BE2C (cell line): ENCODE measurements at regions not wholly inside any gene's neighbourhood (a gene's known extent, or its start where the extent isn't known, plus 50 kb on each side); places are given as distances from the start of the nearest gene placed in this dataset.

ENCODE experiments used
- DNase-seq: peaks from one replicate; pipeline ENCODE4 v3.0.0-alpha.2; 2020
- H3K27me3 ChIP-seq: fragments of 250-450 bp; sonication (Bioruptor Pico); 2 replicates; pipeline ENCODE4 v1.5.1; 2020; ENCODE audit warnings: mild to moderate bottlenecking
- H3K36me3 ChIP-seq: fragments of 250-450 bp; sonication (Bioruptor Pico); 2 replicates; pipeline ENCODE4 v1.5.1; 2020; ENCODE audit warnings: mild to moderate bottlenecking
- H3K4me1 ChIP-seq: fragments of 250-450 bp; sonication (Bioruptor Pico); 2 replicates; pipeline ENCODE4 v1.5.1; 2020
- H3K4me3 ChIP-seq: 2 replicates; pipeline ENCODE4 v1.5.1; 2011; ENCODE audit warnings: low read depth, low read length
- H3K9me3 ChIP-seq: fragments of 250-450 bp; sonication (Bioruptor Pico); 2 replicates; pipeline ENCODE4 v1.5.1; 2020
- TF ChIP-seq, protein P1 (sequence below): IDR thresholded peaks from 2 replicates; pipeline ENCODE4 v1.5.1; 2012; ENCODE audit warnings: mild to moderate bottlenecking, low read depth, low read length

GRCh38 chr20:40449974-40450616 lies 238.9 kb downstream of the MAFB start:
- DNase-seq = no peak
- H3K27me3 ChIP-seq = no peaks in the 10 kb centered on the region
- H3K36me3 ChIP-seq = no peaks in the 10 kb centered on the region
- TF ChIP-seq, protein P1, sequence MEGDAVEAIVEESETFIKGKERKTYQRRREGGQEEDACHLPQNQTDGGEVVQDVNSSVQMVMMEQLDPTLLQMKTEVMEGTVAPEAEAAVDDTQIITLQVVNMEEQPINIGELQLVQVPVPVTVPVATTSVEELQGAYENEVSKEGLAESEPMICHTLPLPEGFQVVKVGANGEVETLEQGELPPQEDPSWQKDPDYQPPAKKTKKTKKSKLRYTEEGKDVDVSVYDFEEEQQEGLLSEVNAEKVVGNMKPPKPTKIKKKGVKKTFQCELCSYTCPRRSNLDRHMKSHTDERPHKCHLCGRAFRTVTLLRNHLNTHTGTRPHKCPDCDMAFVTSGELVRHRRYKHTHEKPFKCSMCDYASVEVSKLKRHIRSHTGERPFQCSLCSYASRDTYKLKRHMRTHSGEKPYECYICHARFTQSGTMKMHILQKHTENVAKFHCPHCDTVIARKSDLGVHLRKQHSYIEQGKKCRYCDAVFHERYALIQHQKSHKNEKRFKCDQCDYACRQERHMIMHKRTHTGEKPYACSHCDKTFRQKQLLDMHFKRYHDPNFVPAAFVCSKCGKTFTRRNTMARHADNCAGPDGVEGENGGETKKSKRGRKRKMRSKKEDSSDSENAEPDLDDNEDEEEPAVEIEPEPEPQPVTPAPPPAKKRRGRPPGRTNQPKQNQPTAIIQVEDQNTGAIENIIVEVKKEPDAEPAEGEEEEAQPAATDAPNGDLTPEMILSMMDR = no peak
- no peaks in the 10 kb centered on the region for H3K4me1 ChIP-seq
- H3K4me3 ChIP-seq = no peak overlapping the region
- H3K9me3 ChIP-seq = peaks cover 2% of the 10 kb centered on the region; the same call in 1 of the 2 replicates

GRCh38 chr20:40449144-40449690 lies 239.8 kb downstream of the MAFB start:
- H3K36me3 ChIP-seq = no peaks in the 10 kb centered on the region
- no peak for DNase-seq
- TF ChIP-seq, protein P1 = no peak
- H3K4me3 ChIP-seq = no peak overlapping the region
- no peaks in the 10 kb centered on the region for H3K4me1 ChIP-seq
- H3K9me3 ChIP-seq = peaks cover 2% of the 10 kb centered on the region; the same call in 1 of the 2 replicates
- no peaks in the 10 kb centered on the region for H3K27me3 ChIP-seq

DNA sequence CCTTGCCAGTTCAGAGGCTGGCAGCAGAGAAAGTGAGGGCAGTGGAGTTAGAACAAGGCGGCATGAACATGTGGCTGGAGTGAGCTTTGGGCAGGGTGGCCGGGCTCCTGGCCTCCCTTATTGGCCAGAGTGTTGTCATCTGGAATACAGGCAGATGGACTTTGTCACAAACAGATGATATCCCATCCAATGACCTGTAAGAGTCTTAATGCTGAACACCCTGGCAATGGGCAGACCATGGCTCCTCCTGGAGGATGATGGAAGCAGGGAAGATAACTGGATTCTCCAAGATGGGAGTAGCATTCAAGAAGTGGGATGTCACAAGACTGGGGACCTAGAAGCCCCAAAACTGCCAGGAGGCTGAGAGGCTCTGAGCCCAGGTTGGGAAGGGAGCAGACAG lies 242.1 kb downstream of the MAFB start:
- H3K9me3 ChIP-seq = no peaks in the 10 kb centered on the region; the same call in 1 of the 2 replicates
- no peaks in the 10 kb centered on the region for H3K4me1 ChIP-seq
- no peaks in the 10 kb centered on the region for H3K27me3 ChIP-seq
- no peak overlapping the region for H3K4me3 ChIP-seq
- DNase-seq = no peak
- no peaks in the 10 kb centered on the region for H3K36me3 ChIP-seq
- TF ChIP-seq, protein P1 = no peak

DNA sequence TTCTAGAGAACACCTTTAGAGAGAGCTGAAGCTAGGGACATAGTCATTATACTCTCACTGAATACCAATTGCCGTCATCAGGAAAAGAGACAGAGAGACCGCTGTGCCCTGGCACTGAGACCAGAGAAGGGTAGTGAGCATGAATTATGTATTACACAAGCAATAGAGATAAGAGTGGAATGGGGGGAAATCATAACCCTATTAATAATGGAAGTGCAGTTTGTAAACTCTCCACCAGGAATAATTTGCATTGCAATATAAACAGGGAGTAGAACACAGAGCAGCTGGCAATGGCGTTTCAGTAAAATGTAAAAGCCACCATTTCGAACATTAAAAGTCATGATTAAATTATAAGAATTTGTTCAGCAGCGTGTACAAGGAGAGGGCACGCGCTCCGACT lies 244.5 kb downstream of the MAFB start:
- Histone ChIP-seq H3K4me3 (no peak overlapping the region), H3K36me3 (no peaks in the 10 kb centered on the region), H3K4me1 (no peaks in the 10 kb centered on the region), H3K9me3 (no peaks in the 10 kb centered on the region; the same call in 1 of the 2 replicates), H3K27me3 (no peaks in the 10 kb centered on the region)
- no peak for DNase-seq
- TF ChIP-seq, protein P1 = no peak

GRCh38 chr20:40443753-40444152 lies 245.3 kb downstream of the MAFB start:
- Histone ChIP-seq H3K36me3 (no peaks in the 10 kb centered on the region), H3K4me1 (no peaks in the 10 kb centered on the region), H3K9me3 (no peaks in the 10 kb centered on the region; the same call in 1 of the 2 replicates), H3K27me3 (no peaks in the 10 kb centered on the region), H3K4me3 (no peak overlapping the region)
- TF ChIP-seq, protein P1 = no peak
- DNase-seq = no peak

DNA sequence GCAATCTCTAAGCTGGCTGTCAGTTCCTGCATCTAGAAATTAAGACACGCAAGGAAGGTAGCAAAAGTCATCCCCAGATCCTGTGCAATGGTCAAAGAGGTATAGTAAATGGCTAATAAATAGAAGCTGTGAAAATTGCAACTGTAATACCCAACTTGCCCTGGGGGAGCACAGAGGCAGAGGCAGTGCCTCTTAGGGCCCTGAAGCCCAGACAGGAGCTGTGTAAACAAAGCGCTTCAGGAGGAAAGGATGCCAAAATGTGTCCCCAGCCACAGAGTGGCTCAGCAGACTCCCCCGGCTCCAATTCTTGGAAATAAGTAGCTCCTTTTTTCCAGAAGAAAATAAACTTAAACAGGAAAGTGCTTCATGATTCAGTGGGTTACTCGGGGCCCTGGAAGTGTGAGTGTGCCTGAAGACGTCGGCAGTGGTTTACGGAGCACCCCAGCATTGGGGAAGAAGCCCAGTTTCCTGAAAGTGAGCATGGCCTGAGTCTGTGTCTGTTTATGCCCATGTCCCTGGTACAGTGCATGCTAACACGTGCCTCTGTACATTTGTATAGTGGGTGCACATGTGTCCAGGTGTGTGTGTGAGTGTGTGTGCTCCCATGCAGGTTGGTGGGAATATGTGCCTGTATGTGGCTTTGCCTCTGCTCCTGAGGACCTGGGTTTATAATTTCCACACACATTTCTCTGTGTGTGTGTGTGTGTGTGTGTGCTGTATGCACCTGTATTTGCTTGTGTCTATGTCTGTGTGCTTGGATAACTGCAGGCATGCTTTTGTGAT lies 246.7 kb downstream of the MAFB start:
- no peaks in the 10 kb centered on the region for H3K27me3 ChIP-seq
- H3K9me3 ChIP-seq = no peaks in the 10 kb centered on the region; the same call in 1 of the 2 replicates
- H3K4me3 ChIP-seq = no peak overlapping the region
- DNase-seq = no peak
- TF ChIP-seq, protein P1 = no peak
- H3K4me1 ChIP-seq = no peaks in the 10 kb centered on the region
- no peaks in the 10 kb centered on the region for H3K36me3 ChIP-seq
